GM12872 (cell line): ENCODE measurements at regions not wholly inside any gene's neighbourhood (a gene's known extent, or its start where the extent isn't known, plus 50 kb on each side); places are given as distances from the start of the nearest gene placed in this dataset.

Experiments used
- CTCF ChIP-seq: IDR thresholded peaks from 3 replicates; pipeline ENCODE4 v1.5.1; 2011; ENCODE audit warnings: low read depth, mild to moderate bottlenecking, low read length, moderate library complexity; ENCODE audit not compliant: insufficient read depth

GRCh38 chr18:59048048-59048363 lies 91.7 kb upstream of the SEC11C start:
- no peak for TF ChIP-seq CTCF

GRCh38 chr18:59048378-59048777 lies 91.3 kb upstream of the SEC11C start:
- no peak for TF ChIP-seq CTCF

- TF ChIP-seq CTCF, result no peak
Observed at GRCh38 chr18:59049721-59050660, 89.7 kb upstream of the SEC11C start.

GRCh38 chr18:59050661-59051057 lies 89.0 kb upstream of the SEC11C start:
- TF ChIP-seq CTCF, result no peak

GRCh38 chr18:59051470-59052165 lies 88.1 kb upstream of the SEC11C start:
- no peak for TF ChIP-seq CTCF

- TF ChIP-seq CTCF, result no peak
Observed at GRCh38 chr18:59052965-59053820, 86.5 kb upstream of the SEC11C start.
